DMS53 treated with DMSO at 0.1 percent for 48 hours (cell line): ENCODE measurements at regions not wholly inside any gene's neighbourhood (a gene's known extent, or its start where the extent isn't known, plus 50 kb on each side); places are given as distances from the start of the nearest gene placed in this dataset.
"Not testable (repeated sequence)": the region's sequence is repeated elsewhere in the genome, so short reads cannot be mapped to it uniquely, and the experiment has no call there.

ENCODE experiments used
- DNase-seq: peaks from one replicate; lab custom pipeline; 2025; ENCODE audit not compliant: unreplicated experiment; lab: John Stamatoyannopoulos, UW

DNA sequence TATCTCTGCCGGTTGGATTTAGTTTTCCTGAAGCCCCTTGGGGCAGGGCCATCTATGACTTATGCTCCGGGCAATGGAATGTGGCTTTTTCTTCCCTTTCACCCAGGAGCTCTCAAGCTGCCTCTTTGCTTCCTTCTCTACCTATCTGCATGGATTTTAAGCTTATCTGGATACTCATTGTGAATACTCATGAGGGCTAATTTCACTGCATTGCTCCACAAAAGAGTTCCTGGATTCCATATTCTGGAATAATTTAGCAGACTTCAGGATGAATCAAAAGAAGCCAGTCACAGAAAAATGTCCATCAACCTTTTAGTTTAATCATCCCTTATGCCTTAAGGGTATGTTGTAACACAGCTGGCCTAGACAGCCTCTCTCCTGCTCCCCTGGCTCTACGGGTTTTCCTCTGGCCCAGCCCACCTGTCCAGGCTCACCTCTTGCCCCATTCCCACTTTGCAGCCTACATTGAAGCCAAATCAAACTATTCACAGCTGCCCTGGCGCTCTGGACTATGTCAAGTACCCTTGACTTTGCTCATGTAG is 122.8 kb upstream of the RMDN2 start:
- DNase-seq: peak; percentile 78

- DNase-seq: peak; percentile 82
Observed at GRCh38 chr2:37802899-37803379, 122.1 kb upstream of the RMDN2 start.

- not testable (repeated sequence) for DNase-seq
Observed at GRCh38 chr2:37806004-37806403, 119.1 kb upstream of the RMDN2 start.

GRCh38 chr2:37809525-37809924 is 115.6 kb upstream of the RMDN2 start:
- DNase-seq: peak; percentile 28

DNA sequence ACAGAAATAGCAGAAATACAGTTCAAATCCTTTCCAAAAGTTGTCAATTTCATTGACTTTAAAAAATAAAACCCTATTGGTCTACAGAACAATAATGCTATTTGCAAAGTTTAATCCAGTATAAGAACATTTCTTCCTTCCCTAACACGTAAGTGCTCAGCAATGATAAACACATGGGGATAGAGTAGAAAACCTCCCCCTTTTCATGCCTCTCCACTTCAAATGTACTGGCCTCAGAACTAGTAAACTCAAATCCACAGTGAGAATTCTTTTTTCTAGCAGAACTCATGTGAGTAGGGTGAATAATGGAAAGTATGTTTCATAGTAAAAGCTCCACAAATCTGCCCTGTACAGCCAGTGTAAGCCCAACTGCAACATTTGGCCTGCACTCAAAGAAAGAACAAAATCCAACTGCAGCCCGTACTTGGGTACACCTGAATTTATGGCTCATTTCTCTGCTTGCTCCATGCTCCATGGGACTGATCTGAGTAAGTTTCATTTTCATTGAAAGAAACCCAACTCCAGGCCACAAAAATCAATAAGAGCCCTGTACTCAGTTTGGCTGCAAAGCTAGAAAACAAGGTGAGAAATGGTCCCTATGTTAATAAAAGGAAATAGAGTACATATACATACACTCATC is 115.0 kb upstream of the RMDN2 start:
- no peak for DNase-seq

DNA sequence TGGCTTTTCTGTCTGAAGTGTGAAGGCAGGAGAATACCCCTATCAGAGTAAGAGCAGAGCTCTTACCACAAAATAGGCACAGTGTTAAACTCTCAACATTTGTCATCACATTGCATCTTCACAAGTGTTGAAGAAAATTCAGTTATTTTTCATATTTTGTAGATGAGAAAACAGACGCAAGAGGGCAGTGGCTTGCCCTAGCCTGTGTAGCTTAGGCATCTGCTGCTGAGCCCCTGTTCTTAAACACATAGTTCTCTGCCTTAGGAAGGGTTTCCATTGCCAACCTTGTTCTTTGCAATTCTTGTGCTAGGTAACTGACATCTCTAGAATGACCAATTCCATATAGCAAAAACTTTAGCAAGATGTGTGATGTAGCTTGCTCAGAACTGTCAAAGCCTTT is 112.7 kb upstream of the RMDN2 start:
- DNase-seq: no peak

GRCh38 chr2:37812941-37813730 is 112.0 kb upstream of the RMDN2 start:
- DNase-seq: no peak

DNA sequence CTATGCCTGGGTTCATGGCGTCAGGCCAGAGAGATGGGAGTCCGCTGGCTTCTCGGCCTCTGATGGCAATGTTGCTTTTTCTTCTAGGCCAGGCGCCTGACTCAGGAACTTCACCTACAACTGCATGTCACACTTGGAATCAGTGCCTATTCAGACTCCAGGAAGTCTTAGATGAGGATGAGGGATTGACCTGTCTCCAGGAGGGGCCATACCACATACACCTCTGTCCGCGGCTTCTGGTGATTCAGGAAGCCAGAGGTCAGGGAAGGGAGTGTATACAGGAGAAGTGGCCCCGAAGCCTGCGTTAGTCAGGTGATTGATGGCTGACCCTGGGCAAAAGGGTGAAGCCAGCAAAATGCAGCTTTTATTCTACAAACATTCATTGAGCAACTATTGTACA is 109.1 kb upstream of the RMDN2 start:
- no peak for DNase-seq

DNA sequence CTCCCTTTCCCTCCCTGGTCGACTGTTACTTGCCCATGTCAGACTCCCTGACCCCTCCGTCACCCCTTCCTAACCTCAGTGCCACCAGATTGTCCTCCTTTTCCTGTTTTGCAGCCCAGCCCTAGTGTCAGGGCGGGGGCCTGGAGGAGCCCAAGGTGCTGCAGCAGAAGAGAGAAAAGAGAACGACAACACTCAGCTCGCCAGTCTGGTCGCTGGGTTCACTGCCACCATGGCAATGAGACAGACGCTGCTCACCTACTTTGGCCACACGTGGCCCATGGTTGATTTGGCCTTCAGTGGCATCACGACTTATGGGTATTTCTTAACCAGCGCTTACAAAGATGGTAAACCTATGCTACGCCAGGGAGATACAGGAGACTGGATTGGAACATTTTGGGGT is 108.4 kb upstream of the RMDN2 start:
- no peak for DNase-seq

GRCh38 chr2:37819186-37819585 is 105.9 kb upstream of the RMDN2 start:
- DNase-seq: no peak

DNA sequence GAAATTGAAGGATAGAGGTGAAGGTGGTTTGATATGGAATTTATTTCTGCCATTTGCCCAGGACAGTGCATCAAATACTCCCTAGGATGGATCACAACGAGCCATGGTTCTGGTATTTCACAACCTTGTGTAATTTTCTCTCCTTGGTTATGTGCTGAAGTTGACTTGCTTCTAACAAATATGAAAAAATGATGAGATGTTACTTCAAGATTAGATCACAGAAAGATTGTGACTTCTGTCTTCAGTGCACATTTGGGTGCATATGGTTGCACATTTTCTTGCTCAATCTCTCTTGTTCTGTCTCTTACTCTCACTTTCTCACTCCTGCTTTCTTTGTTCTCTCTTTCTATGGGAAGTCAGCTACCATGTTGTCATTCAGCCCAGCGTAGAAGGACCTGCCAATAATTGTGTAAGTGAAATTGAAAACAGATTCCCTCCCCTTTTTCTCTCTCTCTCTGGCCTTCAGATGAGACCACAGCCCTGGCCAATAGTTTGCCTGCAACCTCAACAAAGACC is 104.6 kb upstream of the RMDN2 start:
- DNase-seq: no peak

DNA sequence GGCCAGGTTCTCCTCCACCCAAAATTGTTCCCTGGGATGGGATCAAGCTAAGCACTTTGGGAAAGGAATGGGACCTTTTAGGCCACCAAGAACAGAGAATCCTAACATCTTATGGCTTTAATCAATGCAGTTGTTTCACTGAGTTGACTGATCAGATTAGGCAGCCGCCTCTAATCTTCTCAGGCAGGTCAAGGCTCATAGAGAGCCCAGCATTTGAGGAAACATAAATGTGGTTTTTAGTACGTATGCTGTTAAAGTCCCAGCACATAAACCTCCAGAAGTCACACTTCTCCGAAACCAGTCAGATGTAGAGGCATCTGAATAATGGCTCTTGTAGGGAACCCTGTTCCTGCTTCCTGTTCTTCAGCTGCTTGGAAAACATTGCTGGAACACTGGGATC is 99.5 kb upstream of the RMDN2 start:
- DNase-seq: no peak

- no peak for DNase-seq
Observed at GRCh38 chr2:37826611-37827010, 98.5 kb upstream of the RMDN2 start.

- no peak for DNase-seq
Observed at GRCh38 chr2:37827455-37827854, 97.6 kb upstream of the RMDN2 start.

- no peak for DNase-seq
Observed at GRCh38 chr2:37827911-37828511, 97.1 kb upstream of the RMDN2 start.

GRCh38 chr2:37829202-37829601 is 95.9 kb upstream of the RMDN2 start:
- DNase-seq: no peak

DNA sequence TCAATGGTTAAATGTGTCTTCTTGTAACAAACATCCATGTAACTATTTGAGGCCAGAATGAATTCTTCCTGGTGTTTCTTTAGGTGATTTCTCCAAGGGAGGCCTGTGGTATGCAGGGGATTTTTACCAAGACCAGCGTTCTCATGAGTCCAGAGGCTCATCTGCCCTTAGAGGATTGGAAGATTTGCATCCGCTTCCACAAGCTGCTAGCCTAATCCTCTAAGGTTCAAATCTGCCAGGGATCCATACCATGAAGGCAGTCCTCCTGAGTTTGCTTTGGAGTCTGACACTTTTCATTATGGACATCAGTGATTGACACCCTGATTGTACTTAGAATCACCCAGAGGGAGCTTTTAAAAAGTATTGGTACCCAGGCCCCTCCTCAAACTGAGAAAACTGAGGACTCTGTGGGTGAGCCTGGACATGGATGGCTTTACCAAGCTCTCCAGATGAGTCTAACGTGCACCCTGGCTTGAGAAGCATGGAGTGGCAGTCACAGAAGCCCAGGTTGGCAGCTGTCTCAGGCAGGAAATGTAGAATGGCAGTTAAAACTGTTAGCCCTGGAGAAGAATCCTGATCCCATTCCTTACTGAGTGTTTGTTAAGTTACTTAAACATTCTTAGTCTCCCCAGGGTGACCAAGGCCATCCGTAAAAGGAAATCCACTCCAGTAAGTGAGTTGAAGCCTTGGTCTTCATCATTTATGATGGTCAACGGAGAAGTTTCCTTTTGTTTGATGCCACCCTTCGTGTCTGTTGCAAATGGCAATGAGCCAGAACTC is 95.3 kb upstream of the RMDN2 start:
- DNase-seq: no peak

GRCh38 chr2:37830636-37831035 is 94.5 kb upstream of the RMDN2 start:
- DNase-seq: no peak

DNA sequence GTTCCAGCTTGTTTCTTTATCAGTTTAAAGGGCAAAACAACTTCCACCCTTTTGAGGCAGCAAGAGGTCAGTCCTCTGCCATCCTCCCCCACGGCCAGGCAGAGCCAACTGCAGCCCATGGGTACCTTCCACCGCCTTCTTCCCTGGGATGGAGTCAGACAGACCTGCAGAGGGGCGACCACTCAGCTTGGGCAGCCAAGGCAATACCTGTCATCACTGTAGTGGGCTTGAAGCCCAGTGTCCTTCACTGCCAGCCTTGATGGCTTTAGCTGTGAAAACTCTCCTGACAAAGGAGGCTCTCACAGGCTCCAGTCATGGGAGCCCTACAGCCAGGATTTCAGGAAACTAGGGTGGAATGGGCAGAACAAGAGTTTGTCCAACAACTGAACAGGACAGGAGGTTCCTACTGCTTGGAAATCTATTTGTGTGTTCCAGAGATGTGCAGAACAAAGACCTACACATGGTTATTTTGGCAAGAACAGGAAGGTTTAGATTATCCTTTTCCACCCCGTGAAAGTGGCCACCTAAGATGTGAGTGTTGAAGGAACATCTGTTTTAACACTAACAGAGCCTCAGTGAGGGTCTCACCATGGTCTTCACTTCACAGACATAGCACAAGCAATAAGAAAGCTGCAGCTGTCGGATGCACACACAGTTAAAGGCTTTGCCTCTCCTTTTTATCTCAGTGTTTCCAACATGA is 93.9 kb upstream of the RMDN2 start:
- no peak for DNase-seq

GRCh38 chr2:37832590-37833197 is 92.4 kb upstream of the RMDN2 start:
- DNase-seq: peak; percentile 65
